ENCODE measurements at regions not wholly inside any gene's neighbourhood (a gene's known extent, or its start where the extent isn't known, plus 50 kb on each side); places are given as distances from the start of the nearest gene placed in this dataset.

DNA sequence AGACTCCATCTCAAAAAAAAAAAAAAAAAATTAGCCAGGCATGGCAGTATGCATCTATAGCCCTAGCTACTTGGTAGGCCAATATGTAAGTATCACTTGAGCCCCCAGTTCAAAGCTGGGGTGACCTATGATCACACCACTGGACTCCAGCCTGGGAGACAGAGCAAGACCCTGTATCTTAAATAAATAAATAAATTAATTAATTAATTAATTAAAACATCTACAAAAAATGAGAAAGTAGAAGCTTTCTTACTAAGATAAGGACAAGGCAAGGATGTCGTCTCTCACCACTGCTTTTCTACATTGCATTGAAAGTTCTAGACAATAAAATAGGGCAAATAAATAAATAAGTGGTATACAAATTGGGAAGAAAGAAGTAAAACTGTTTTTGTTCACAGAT is 134.3 kb upstream of the CARMIL1 start:
- DNase-seq = no peak
- Histone ChIP-seq H3K27ac (ENCODE audit: insufficient read length, low read depth, low read length) (no peak overlapping the region), H3K23ac (ENCODE audit: insufficient read length, low read depth, low read length) (no peak overlapping the region), H2BK12ac (ENCODE audit: insufficient read length, low read depth, low read length) (no peak overlapping the region), H2AFZ (ENCODE audit: low read length) (no peak overlapping the region), H3K18ac (ENCODE audit: insufficient read length, low read depth, low read length) (no peak overlapping the region), H2BK5ac (ENCODE audit: insufficient read length, low read length) (no peak overlapping the region), H3K56ac (ENCODE audit: insufficient read length, low read depth, low read length) (no peak overlapping the region), H3K4me2 (ENCODE audit: insufficient read depth, insufficient read length, low read length) (no peak overlapping the region), H4K5ac (ENCODE audit: insufficient read length, low read depth, low read length) (no peak overlapping the region), H4K8ac (replicated peaks; ENCODE audit: insufficient read length, low read depth, low read length) (no peak overlapping the region), H3K4me1 (ENCODE audit: insufficient read depth, low read length) (no peaks in the 10 kb centered on the region), H3K79me2 (ENCODE audit: insufficient read depth, low read length) (no peaks in the 10 kb centered on the region), H3K9me3 (ENCODE audit: control insufficient read depth, low read depth, low read length) (no peaks in the 10 kb centered on the region), H2BK15ac (ENCODE audit: low read depth, low read length) (no peak overlapping the region), H3T11ph (ENCODE audit: low read length) (no peak overlapping the region), H2AK5ac (ENCODE audit: insufficient read length, low read length) (no peak overlapping the region), H3K27me3 (ENCODE audit: insufficient read depth, low read length) (no peaks in the 10 kb centered on the region), H2BK20ac (ENCODE audit: low read depth, low read length, poor library complexity, severe bottlenecking) (no peak overlapping the region), H3K79me1 (ENCODE audit: insufficient read depth, low read depth, low read length, poor library complexity, severe bottlenecking) (no peaks in the 10 kb centered on the region), H3K4ac (ENCODE audit: low read depth, low read length) (no peak overlapping the region), H2BK120ac (ENCODE audit: low read depth, low read length, poor library complexity, severe bottlenecking) (no peak overlapping the region), H3K14ac (ENCODE audit: insufficient read depth, low read length) (no peak overlapping the region), H4K20me1 (ENCODE audit: control insufficient read depth, insufficient read depth, insufficient read length) (no peaks in the 10 kb centered on the region), H4K91ac (ENCODE audit: insufficient read length, low read depth, low read length) (no peak overlapping the region), H3K9ac (ENCODE audit: extremely low read depth, insufficient read length, low read length) (no peak overlapping the region), H3K23me2 (ENCODE audit: insufficient read length, low read depth, low read length, poor library complexity, severe bottlenecking) (no peaks in the 10 kb centered on the region)
- Mint-ChIP-seq H3K36me3 (ENCODE audit: insufficient read depth in 1 of 3, low read depth in 3 of 3) (no peaks in the 10 kb centered on the region; a peak in 1 of 7 replicates), H3K4me1 (no peaks in the 10 kb centered on the region), H3K27ac (no peak overlapping the region), H3K27me3 (ENCODE audit: low read depth) (no peaks in the 10 kb centered on the region), H3K4me3 (no peak overlapping the region), H3K9me3 (no peaks in the 10 kb centered on the region; a peak in 1 of 5 replicates)
- WGBS (ENCODE audit: extremely low coverage, insufficient read length, low lambda C conversion rate) = no CpG with 5 or more reads among the region's 1 CpG
- TF ChIP-seq, protein P1, sequence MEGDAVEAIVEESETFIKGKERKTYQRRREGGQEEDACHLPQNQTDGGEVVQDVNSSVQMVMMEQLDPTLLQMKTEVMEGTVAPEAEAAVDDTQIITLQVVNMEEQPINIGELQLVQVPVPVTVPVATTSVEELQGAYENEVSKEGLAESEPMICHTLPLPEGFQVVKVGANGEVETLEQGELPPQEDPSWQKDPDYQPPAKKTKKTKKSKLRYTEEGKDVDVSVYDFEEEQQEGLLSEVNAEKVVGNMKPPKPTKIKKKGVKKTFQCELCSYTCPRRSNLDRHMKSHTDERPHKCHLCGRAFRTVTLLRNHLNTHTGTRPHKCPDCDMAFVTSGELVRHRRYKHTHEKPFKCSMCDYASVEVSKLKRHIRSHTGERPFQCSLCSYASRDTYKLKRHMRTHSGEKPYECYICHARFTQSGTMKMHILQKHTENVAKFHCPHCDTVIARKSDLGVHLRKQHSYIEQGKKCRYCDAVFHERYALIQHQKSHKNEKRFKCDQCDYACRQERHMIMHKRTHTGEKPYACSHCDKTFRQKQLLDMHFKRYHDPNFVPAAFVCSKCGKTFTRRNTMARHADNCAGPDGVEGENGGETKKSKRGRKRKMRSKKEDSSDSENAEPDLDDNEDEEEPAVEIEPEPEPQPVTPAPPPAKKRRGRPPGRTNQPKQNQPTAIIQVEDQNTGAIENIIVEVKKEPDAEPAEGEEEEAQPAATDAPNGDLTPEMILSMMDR (conservative IDR thresholded peaks at IDR 0.05) = no peak

Data from H9 (cell line).